Bronchial epithelial cell (primary cell): ENCODE measurements at regions not wholly inside any gene's neighbourhood (a gene's known extent, or its start where the extent isn't known, plus 50 kb on each side); places are given as distances from the start of the nearest gene placed in this dataset.

Experiments
- DNase-seq: peaks from one replicate; pipeline ENCODE4 v3.0.0-alpha.2; 2010; ENCODE audit warnings: low read depth
- FAIRE-seq: peaks from 2 replicates; lab custom pipeline; 2011; peaks lifted over from hg19 to GRCh38; lab: Jason Lieb, UNC
- H3K27me3 ChIP-seq: 2 replicates; pipeline ENCODE4 v1.5.1; 2011; ENCODE audit warnings: low read length; ENCODE audit not compliant: control insufficient read depth, insufficient read depth
- H3K36me3 ChIP-seq: 2 replicates; pipeline ENCODE4 v1.5.1; 2011; ENCODE audit warnings: low read length; ENCODE audit not compliant: control insufficient read depth, insufficient read depth
- H3K4me3 ChIP-seq: 2 replicates; pipeline ENCODE4 v1.5.1; 2011; ENCODE audit warnings: mild to moderate bottlenecking, low read depth, low read length, control low read depth
- TF ChIP-seq, protein P1 (sequence below): IDR thresholded peaks from 2 replicates; pipeline ENCODE4 v1.5.1; 2011; ENCODE audit warnings: mild to moderate bottlenecking, moderate library complexity, low read length, control low read depth, inconsistent platforms; ENCODE audit not compliant: insufficient read depth, severe bottlenecking

DNA sequence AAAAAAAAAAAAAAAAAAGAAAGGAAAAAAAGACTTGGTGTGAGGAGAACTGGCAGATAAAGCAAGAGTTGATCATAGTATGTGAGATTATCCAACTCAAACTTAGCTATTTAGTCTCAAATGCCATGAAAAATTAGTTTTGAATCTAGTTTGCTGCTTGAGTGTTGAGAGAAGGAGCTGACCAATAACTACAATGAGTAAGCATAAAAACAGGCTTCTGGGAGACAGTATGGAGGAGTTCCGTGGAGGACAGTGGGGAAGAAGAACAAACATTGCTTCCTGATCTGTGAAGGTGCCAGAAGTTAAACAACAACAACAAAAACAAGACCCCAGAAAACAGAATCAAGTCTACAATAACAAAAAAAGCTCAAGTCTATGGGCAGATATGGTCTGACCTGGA is 317.1 kb upstream of the POT1 start:
- FAIRE-seq = no peak
- no peak for DNase-seq
- TF ChIP-seq, protein P1, sequence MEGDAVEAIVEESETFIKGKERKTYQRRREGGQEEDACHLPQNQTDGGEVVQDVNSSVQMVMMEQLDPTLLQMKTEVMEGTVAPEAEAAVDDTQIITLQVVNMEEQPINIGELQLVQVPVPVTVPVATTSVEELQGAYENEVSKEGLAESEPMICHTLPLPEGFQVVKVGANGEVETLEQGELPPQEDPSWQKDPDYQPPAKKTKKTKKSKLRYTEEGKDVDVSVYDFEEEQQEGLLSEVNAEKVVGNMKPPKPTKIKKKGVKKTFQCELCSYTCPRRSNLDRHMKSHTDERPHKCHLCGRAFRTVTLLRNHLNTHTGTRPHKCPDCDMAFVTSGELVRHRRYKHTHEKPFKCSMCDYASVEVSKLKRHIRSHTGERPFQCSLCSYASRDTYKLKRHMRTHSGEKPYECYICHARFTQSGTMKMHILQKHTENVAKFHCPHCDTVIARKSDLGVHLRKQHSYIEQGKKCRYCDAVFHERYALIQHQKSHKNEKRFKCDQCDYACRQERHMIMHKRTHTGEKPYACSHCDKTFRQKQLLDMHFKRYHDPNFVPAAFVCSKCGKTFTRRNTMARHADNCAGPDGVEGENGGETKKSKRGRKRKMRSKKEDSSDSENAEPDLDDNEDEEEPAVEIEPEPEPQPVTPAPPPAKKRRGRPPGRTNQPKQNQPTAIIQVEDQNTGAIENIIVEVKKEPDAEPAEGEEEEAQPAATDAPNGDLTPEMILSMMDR = no peak
- no peaks in the 10 kb centered on the region for H3K27me3 ChIP-seq
- H3K4me3 ChIP-seq = no peak overlapping the region
- no peaks in the 10 kb centered on the region for H3K36me3 ChIP-seq

GRCh38 chr7:125241548-125241947 is 311.9 kb upstream of the POT1 start:
- Histone ChIP-seq H3K27me3 (no peaks in the 10 kb centered on the region), H3K36me3 (no peaks in the 10 kb centered on the region), H3K4me3 (no peak overlapping the region)
- FAIRE-seq (no peak), DNase-seq (no peak)
- TF ChIP-seq, protein P1 = no peak

- no peaks in the 10 kb centered on the region for H3K27me3 ChIP-seq
- H3K4me3 ChIP-seq = no peak overlapping the region
- DNase-seq (no peak), FAIRE-seq (no peak)
- no peaks in the 10 kb centered on the region for H3K36me3 ChIP-seq
- TF ChIP-seq, protein P1 = no peak
Measured at GRCh38 chr7:125222596-125222995, 293.0 kb upstream of the POT1 start.

- TF ChIP-seq, protein P1 = no peak
- no peak overlapping the region for H3K4me3 ChIP-seq
- no peaks in the 10 kb centered on the region for H3K36me3 ChIP-seq
- DNase-seq (no peak), FAIRE-seq (no peak)
- no peaks in the 10 kb centered on the region for H3K27me3 ChIP-seq
Measured at GRCh38 chr7:125218076-125218475, 288.5 kb upstream of the POT1 start.

GRCh38 chr7:125201002-125201401 is 271.4 kb upstream of the POT1 start:
- DNase-seq = no peak

GRCh38 chr7:125197731-125198393 is 268.2 kb upstream of the POT1 start:
- Histone ChIP-seq H3K27me3 (no peaks in the 10 kb centered on the region), H3K36me3 (no peaks in the 10 kb centered on the region), H3K4me3 (no peak overlapping the region)
- DNase-seq = no peak
- no peak for FAIRE-seq
- TF ChIP-seq, protein P1 = no peak

More at GRCh38 chr7:125201002-125201401, 271.4 kb upstream of the POT1 start:
- TF ChIP-seq, protein P1 = no peak
- no peaks in the 10 kb centered on the region for H3K27me3 ChIP-seq
- H3K4me3 ChIP-seq = no peak overlapping the region
- no peak for FAIRE-seq
- H3K36me3 ChIP-seq = no peaks in the 10 kb centered on the region
